ENCODE measurements at regions not wholly inside any gene's neighbourhood (a gene's known extent, or its start where the extent isn't known, plus 50 kb on each side); places are given as distances from the start of the nearest gene placed in this dataset.

DNA sequence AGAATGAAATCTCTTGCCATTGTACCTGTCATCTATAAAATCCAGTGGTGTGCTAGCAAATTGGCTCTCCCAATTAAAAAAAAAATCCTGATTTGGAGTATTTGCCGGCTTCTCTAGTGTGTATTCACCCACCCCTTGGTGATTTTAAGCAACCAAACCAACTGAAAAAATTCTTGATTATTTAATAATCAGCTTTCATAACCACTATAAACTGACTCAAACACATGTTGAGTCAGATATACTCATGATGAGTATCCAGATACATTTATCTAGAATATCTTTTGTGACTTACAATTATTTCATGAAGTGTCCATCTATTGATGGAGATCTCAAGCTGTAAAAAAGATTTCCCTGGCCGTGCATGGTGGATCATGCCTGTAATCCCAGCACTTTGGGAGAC lies 205.4 kb downstream of the RASSF9 start:
- TF ChIP-seq, protein P1, sequence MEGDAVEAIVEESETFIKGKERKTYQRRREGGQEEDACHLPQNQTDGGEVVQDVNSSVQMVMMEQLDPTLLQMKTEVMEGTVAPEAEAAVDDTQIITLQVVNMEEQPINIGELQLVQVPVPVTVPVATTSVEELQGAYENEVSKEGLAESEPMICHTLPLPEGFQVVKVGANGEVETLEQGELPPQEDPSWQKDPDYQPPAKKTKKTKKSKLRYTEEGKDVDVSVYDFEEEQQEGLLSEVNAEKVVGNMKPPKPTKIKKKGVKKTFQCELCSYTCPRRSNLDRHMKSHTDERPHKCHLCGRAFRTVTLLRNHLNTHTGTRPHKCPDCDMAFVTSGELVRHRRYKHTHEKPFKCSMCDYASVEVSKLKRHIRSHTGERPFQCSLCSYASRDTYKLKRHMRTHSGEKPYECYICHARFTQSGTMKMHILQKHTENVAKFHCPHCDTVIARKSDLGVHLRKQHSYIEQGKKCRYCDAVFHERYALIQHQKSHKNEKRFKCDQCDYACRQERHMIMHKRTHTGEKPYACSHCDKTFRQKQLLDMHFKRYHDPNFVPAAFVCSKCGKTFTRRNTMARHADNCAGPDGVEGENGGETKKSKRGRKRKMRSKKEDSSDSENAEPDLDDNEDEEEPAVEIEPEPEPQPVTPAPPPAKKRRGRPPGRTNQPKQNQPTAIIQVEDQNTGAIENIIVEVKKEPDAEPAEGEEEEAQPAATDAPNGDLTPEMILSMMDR (IDR thresholded peaks at IDR 0.05) = no peak
- TF ChIP-seq POLR2A (IDR thresholded peaks at IDR 0.05) = no peak
- no peak for TF ChIP-seq POLR2AphosphoS5 (IDR thresholded peaks at IDR 0.05)
